ENCODE measurements at regions not wholly inside any gene's neighbourhood (a gene's known extent, or its start where the extent isn't known, plus 50 kb on each side); places are given as distances from the start of the nearest gene placed in this dataset.

GRCh38 chr4:96131186-96131585 lies 291.3 kb downstream of the PDHA2 start:
- Histone ChIP-seq H2AK5ac (ENCODE audit: low read depth, low read length) (no peak overlapping the region), H3K4me3 (ENCODE audit: low read length in 2 of 2) (no peak overlapping the region), H3K4me1 (ENCODE audit: control insufficient read depth in 2 of 2, insufficient read depth in 1 of 2, low read depth in 1 of 2, low read length in 2 of 2) (no peaks in the 10 kb centered on the region), H3K79me1 (ENCODE audit: low read depth, low read length) (no peaks in the 10 kb centered on the region), H2BK12ac (ENCODE audit: low read length) (no peak overlapping the region), H3K4ac (ENCODE audit: low read length) (no peak overlapping the region), H3K4me2 (ENCODE audit: insufficient read depth, low read length, poor library complexity, severe bottlenecking) (no peak overlapping the region), H3K36me3 (replicated peaks in 1 of 2; ENCODE audit: control insufficient read depth in 2 of 2, insufficient read depth in 2 of 2, low read length in 2 of 2) (no peaks in the 10 kb centered on the region), H3K9ac (ENCODE audit: low read depth, low read length, poor library complexity) (no peak overlapping the region), H2BK120ac (ENCODE audit: low read depth, low read length) (no peak overlapping the region), H3K18ac (ENCODE audit: low read length) (no peak overlapping the region), H4K8ac (ENCODE audit: low read depth, low read length) (no peak overlapping the region), H4K91ac (ENCODE audit: low read depth, low read length, poor library complexity) (no peak overlapping the region), H2BK5ac (ENCODE audit: low read length) (no peak overlapping the region), H3K23ac (ENCODE audit: low read depth, low read length, poor library complexity) (no peak overlapping the region), H2BK15ac (ENCODE audit: low read length) (no peak overlapping the region), H3K9me3 (replicated peaks in 1 of 2; ENCODE audit: control insufficient read depth in 2 of 2, insufficient read depth in 1 of 2, low read depth in 1 of 2, low read length in 2 of 2) (no peaks in the 10 kb centered on the region), H3K27ac (replicated peaks; ENCODE audit: low read length) (no peak overlapping the region), H3K27me3 (ENCODE audit: control insufficient read depth in 3 of 3, insufficient read depth in 3 of 3, low read depth in 1 of 3, low read length in 3 of 3) (no peaks in the 10 kb centered on the region), H3K14ac (ENCODE audit: low read length) (no peak overlapping the region), H2AFZ (ENCODE audit: low read length) (no peak overlapping the region)
- WGBS, 2 donors (ENCODE audit: extremely low coverage in 2 of 2, insufficient read length in 2 of 2, insufficient replicate concordance in 1 of 2): no CpG with 5 or more reads among the region's 1 CpG
- no peak for DNase-seq (ENCODE audit: low spot score)

DNA sequence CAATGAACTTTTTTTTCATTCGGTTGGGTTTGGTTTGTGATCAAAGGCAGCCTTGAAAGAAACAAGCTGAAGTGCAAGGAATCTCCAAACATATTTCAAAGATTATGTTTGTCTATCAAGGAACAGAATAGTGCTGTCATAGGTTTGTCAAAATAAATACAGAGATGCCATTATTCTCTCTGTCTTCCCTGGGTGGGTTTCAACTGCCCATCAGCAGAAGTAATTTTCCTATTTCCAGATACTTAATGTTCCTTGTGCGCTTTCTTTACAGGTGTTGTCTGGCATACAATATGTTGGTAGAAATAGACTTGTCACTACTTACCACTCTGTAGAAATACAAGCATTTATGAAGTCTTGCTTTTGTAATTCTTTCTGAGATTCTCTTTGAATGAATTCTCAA lies 294.9 kb downstream of the PDHA2 start:
- Histone ChIP-seq H4K91ac (ENCODE audit: low read depth, low read length, poor library complexity) (no peak overlapping the region), H3K23ac (ENCODE audit: low read depth, low read length, poor library complexity) (no peak overlapping the region), H3K36me3 (replicated peaks in 1 of 2; ENCODE audit: control insufficient read depth in 2 of 2, insufficient read depth in 2 of 2, low read length in 2 of 2) (no peaks in the 10 kb centered on the region), H3K9ac (ENCODE audit: low read depth, low read length, poor library complexity) (no peak overlapping the region), H3K4me2 (ENCODE audit: insufficient read depth, low read length, poor library complexity, severe bottlenecking) (no peak overlapping the region), H2BK120ac (ENCODE audit: low read depth, low read length) (no peak overlapping the region), H2AK5ac (ENCODE audit: low read depth, low read length) (no peak overlapping the region), H2BK5ac (ENCODE audit: low read length) (no peak overlapping the region), H3K27me3 (ENCODE audit: control insufficient read depth in 3 of 3, insufficient read depth in 3 of 3, low read depth in 1 of 3, low read length in 3 of 3) (no peaks in the 10 kb centered on the region), H3K9me3 (replicated peaks in 1 of 2; ENCODE audit: control insufficient read depth in 2 of 2, insufficient read depth in 1 of 2, low read depth in 1 of 2, low read length in 2 of 2) (no peaks in the 10 kb centered on the region), H4K8ac (ENCODE audit: low read depth, low read length) (no peak overlapping the region), H3K79me1 (ENCODE audit: low read depth, low read length) (no peaks in the 10 kb centered on the region), H3K4me3 (ENCODE audit: low read length in 2 of 2) (no peak overlapping the region), H2BK12ac (ENCODE audit: low read length) (no peak overlapping the region), H2BK15ac (ENCODE audit: low read length) (no peak overlapping the region), H3K4me1 (ENCODE audit: control insufficient read depth in 2 of 2, insufficient read depth in 1 of 2, low read depth in 1 of 2, low read length in 2 of 2) (no peaks in the 10 kb centered on the region), H3K27ac (replicated peaks; ENCODE audit: low read length) (no peak overlapping the region), H3K18ac (ENCODE audit: low read length) (no peak overlapping the region), H3K14ac (ENCODE audit: low read length) (no peak overlapping the region), H3K4ac (ENCODE audit: low read length) (no peak overlapping the region), H2AFZ (ENCODE audit: low read length) (no peak overlapping the region)
- no CpG with 5 or more reads among the region's 2 CpGs for WGBS, 2 donors (ENCODE audit: extremely low coverage in 2 of 2, insufficient read length in 2 of 2, insufficient replicate concordance in 1 of 2)
- no peak for DNase-seq (ENCODE audit: low spot score)

GRCh38 chr4:96136056-96136455 lies 296.2 kb downstream of the PDHA2 start:
- Histone ChIP-seq H4K91ac (ENCODE audit: low read depth, low read length, poor library complexity) (no peak overlapping the region), H2BK5ac (ENCODE audit: low read length) (no peak overlapping the region), H3K4me1 (ENCODE audit: control insufficient read depth in 2 of 2, insufficient read depth in 1 of 2, low read depth in 1 of 2, low read length in 2 of 2) (no peaks in the 10 kb centered on the region), H3K4me3 (ENCODE audit: low read length in 2 of 2) (no peak overlapping the region), H3K23ac (ENCODE audit: low read depth, low read length, poor library complexity) (no peak overlapping the region), H2AFZ (ENCODE audit: low read length) (peak overlapping the region; percentile 53), H3K9me3 (replicated peaks in 1 of 2; ENCODE audit: control insufficient read depth in 2 of 2, insufficient read depth in 1 of 2, low read depth in 1 of 2, low read length in 2 of 2) (no peaks in the 10 kb centered on the region), H2BK15ac (ENCODE audit: low read length) (no peak overlapping the region), H3K4ac (ENCODE audit: low read length) (no peak overlapping the region), H4K8ac (ENCODE audit: low read depth, low read length) (no peak overlapping the region), H2AK5ac (ENCODE audit: low read depth, low read length) (no peak overlapping the region), H3K4me2 (ENCODE audit: insufficient read depth, low read length, poor library complexity, severe bottlenecking) (no peak overlapping the region), H3K79me1 (ENCODE audit: low read depth, low read length) (no peaks in the 10 kb centered on the region), H3K27ac (replicated peaks; ENCODE audit: low read length) (no peak overlapping the region), H2BK12ac (ENCODE audit: low read length) (no peak overlapping the region), H3K36me3 (replicated peaks in 1 of 2; ENCODE audit: control insufficient read depth in 2 of 2, insufficient read depth in 2 of 2, low read length in 2 of 2) (no peaks in the 10 kb centered on the region), H2BK120ac (ENCODE audit: low read depth, low read length) (no peak overlapping the region), H3K27me3 (ENCODE audit: control insufficient read depth in 3 of 3, insufficient read depth in 3 of 3, low read depth in 1 of 3, low read length in 3 of 3) (no peaks in the 10 kb centered on the region), H3K18ac (ENCODE audit: low read length) (no peak overlapping the region), H3K14ac (ENCODE audit: low read length) (no peak overlapping the region), H3K9ac (ENCODE audit: low read depth, low read length, poor library complexity) (no peak overlapping the region)
- WGBS, 2 donors (ENCODE audit: extremely low coverage in 2 of 2, insufficient read length in 2 of 2, insufficient replicate concordance in 1 of 2): no CpG with 5 or more reads among the region's 2 CpGs
- DNase-seq (ENCODE audit: low spot score): no peak

DNA sequence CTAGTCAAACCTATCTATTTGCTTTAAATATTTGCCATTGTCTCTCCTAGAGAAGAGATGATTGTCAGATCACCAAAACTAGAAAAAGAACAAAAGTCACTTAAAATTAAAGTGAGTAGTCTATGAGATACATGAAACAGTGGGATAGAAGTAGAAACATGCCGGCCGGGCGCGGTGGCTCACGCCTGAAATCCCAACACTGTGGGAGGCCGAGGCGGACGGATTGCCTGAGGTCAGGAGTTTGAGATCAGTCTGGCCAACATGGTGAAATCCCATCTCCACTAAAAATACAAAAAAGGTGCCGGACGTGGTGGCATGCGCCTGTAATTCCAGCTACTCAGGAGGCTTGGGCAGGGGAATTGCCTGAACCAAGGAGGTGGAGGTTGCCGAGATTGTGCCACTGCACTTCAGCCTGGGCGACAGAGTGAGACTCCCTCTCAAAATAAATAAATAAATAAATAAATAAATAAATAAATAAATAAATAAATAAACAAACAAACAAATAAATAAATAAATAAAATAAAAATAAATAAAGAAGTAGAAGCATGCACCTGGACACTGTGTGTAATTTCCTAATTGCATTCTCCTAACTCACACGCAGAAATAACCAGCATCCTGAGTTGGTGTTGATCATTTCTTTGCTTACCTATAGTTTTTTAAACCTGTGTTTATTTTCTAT lies 299.5 kb downstream of the PDHA2 start:
- Histone ChIP-seq H3K18ac (ENCODE audit: low read length) (no peak overlapping the region), H2BK120ac (ENCODE audit: low read depth, low read length) (no peak overlapping the region), H3K27me3 (ENCODE audit: control insufficient read depth in 3 of 3, insufficient read depth in 3 of 3, low read depth in 1 of 3, low read length in 3 of 3) (no peaks in the 10 kb centered on the region), H3K4me2 (ENCODE audit: insufficient read depth, low read length, poor library complexity, severe bottlenecking) (no peak overlapping the region), H3K36me3 (replicated peaks in 1 of 2; ENCODE audit: control insufficient read depth in 2 of 2, insufficient read depth in 2 of 2, low read length in 2 of 2) (no peaks in the 10 kb centered on the region), H3K27ac (replicated peaks; ENCODE audit: low read length) (no peak overlapping the region), H2BK5ac (ENCODE audit: low read length) (no peak overlapping the region), H4K8ac (ENCODE audit: low read depth, low read length) (no peak overlapping the region), H3K79me1 (ENCODE audit: low read depth, low read length) (no peaks in the 10 kb centered on the region), H3K9me3 (replicated peaks in 1 of 2; ENCODE audit: control insufficient read depth in 2 of 2, insufficient read depth in 1 of 2, low read depth in 1 of 2, low read length in 2 of 2) (no peaks in the 10 kb centered on the region), H2AFZ (ENCODE audit: low read length) (no peak overlapping the region), H2BK12ac (ENCODE audit: low read length) (no peak overlapping the region), H2BK15ac (ENCODE audit: low read length) (no peak overlapping the region), H3K9ac (ENCODE audit: low read depth, low read length, poor library complexity) (no peak overlapping the region), H4K91ac (ENCODE audit: low read depth, low read length, poor library complexity) (no peak overlapping the region), H3K4me3 (ENCODE audit: low read length in 2 of 2) (no peak overlapping the region), H2AK5ac (ENCODE audit: low read depth, low read length) (no peak overlapping the region), H3K4ac (ENCODE audit: low read length) (no peak overlapping the region), H3K23ac (ENCODE audit: low read depth, low read length, poor library complexity) (no peak overlapping the region), H3K4me1 (ENCODE audit: control insufficient read depth in 2 of 2, insufficient read depth in 1 of 2, low read depth in 1 of 2, low read length in 2 of 2) (no peaks in the 10 kb centered on the region), H3K14ac (ENCODE audit: low read length) (no peak overlapping the region)
- WGBS, 2 donors (ENCODE audit: extremely low coverage in 2 of 2, insufficient read length in 2 of 2, insufficient replicate concordance in 1 of 2): no CpG with 5 or more reads among the region's 14 CpGs
- no peak for DNase-seq (ENCODE audit: low spot score)
